Omental fat pad (tissue), 3 donors: ENCODE measurements at regions not wholly inside any gene's neighbourhood (a gene's known extent, or its start where the extent isn't known, plus 50 kb on each side); places are given as distances from the start of the nearest gene placed in this dataset.

Experiments used
- ATAC-seq: fragments of 150-250 bp; one replicate; pipeline ENCODE4 v1.9.1; 2016; ENCODE audit warnings: mild to moderate bottlenecking, moderate library complexity; ENCODE audit not compliant: low FRiP score
- DNase-seq: peaks from one replicate; pipeline ENCODE4 v3.0.0-alpha.2; 2019; ENCODE audit warnings: low spot score
- CTCF ChIP-seq, 3 donors: fragments of 450-650 bp; IDR thresholded peaks; one replicate each; pipeline ENCODE4 v1.5.1; 2016 to 2017; ENCODE audit warnings: antibody characterized with exemption in 3 of 3, mild to moderate bottlenecking in 3 of 3, moderate library complexity in 2 of 3

GRCh38 chr11:90770007-90770406, 547.2 kb upstream of the CHORDC1 start:
- no peak for TF ChIP-seq CTCF (IDR thresholded peaks at IDR 0.05)
- ATAC-seq (no peak), DNase-seq (no peak)

DNA sequence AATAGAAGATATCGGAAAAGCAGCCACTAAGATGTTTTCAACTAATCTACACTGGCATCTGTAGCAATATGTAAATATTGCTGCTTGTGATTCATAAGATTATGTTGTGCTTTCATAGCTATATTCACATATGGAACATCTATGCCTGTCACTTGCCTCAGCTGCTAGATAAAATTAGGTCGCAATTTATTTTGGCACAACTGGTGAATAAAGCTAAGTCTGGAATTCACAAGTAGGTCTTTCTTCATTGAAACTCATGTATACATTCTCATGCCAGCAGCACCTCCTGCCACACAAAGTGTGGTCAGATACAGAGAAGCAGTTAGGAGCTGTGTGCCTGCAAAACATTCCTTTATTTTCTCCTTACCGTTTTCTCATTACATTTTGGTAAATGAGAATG, 543.3 kb upstream of the CHORDC1 start:
- ATAC-seq (no peak), DNase-seq (no peak)
- no peak for TF ChIP-seq CTCF (IDR thresholded peaks at IDR 0.05)

DNA sequence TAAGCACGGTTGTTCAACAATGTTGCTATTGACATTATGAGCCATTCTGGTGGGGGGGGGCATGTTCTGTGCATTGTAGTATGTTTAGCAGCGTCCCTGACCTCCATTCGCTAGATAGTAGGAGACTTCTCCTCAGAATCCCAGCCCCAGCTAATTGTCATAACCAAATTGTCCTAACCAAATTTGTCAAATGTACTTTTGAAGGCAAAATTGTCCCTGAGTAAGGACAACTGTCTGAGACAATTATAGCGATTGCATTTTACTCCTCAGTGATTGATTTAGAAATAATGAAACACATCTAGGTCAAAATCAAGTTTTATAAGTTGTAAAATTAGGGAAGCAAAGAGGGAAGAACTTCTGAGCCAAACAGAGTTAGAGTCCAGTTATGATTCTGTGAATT, 541.8 kb upstream of the CHORDC1 start:
- ATAC-seq, result no peak
- no peak for TF ChIP-seq CTCF (IDR thresholded peaks at IDR 0.05)
- no peak for DNase-seq

- no peak for TF ChIP-seq CTCF (IDR thresholded peaks at IDR 0.05)
- no peak for DNase-seq
- no peak for ATAC-seq
These were observed 535.1 kb upstream of the CHORDC1 start for GRCh38 chr11:90757849-90758494.

DNA sequence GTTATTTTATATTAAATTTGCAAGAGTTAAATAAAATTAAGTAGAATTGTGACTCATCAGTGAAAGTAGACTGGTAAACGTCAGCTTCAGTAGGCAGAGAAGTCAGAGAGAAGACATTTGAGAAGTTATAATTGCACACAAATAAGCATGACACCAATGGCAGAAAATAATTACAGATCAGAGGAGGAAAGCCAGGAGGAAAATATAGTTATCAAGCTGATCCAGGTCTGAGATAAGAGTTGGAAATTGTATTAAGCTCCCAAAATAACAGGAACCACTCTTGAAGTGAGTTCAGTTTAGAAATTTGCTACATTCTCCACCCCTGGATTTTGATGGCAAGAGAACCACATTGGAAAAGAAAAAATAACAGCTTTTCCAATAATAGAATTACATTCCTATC, 533.8 kb upstream of the CHORDC1 start:
- no peak for DNase-seq
- no peak for ATAC-seq
- no peak for TF ChIP-seq CTCF (IDR thresholded peaks at IDR 0.05)

DNA sequence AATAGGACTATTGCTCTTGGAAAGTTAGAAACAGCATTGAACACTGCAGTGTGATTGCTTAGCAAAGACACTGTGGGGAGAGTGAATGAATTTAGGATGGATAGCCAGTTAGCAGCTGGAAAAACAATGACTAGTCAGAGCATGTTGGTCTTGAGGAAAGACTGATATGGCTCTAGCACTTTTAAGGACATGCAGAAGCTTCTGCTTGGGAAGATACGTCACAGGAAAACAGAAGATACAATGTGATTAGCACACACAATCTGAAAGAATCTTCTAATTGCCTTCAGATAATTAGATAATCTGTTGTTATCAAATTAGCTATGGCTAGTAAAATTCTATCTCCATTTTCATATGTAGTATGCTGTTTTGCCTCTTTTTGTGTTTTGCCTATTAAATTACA, 530.7 kb upstream of the CHORDC1 start:
- no peak for TF ChIP-seq CTCF (IDR thresholded peaks at IDR 0.05)
- DNase-seq (no peak), ATAC-seq (no peak)

- no peak for TF ChIP-seq CTCF (IDR thresholded peaks at IDR 0.05)
- no peak for DNase-seq
- ATAC-seq, result no peak
These were observed 524.2 kb upstream of the CHORDC1 start for GRCh38 chr11:90747057-90747456.
